Hematopoietic multipotent progenitor cell treated with erythropoietin and hydrocortisone succinate and interleukin-3 and kit ligand, for 6 days (in vitro differentiated cells): ENCODE measurements at regions not wholly inside any gene's neighbourhood (a gene's known extent, or its start where the extent isn't known, plus 50 kb on each side); places are given as distances from the start of the nearest gene placed in this dataset.

Experiments used
- DNase-seq: peaks from one replicate; pipeline ENCODE4 v3.0.0-alpha.2; 2015

DNA sequence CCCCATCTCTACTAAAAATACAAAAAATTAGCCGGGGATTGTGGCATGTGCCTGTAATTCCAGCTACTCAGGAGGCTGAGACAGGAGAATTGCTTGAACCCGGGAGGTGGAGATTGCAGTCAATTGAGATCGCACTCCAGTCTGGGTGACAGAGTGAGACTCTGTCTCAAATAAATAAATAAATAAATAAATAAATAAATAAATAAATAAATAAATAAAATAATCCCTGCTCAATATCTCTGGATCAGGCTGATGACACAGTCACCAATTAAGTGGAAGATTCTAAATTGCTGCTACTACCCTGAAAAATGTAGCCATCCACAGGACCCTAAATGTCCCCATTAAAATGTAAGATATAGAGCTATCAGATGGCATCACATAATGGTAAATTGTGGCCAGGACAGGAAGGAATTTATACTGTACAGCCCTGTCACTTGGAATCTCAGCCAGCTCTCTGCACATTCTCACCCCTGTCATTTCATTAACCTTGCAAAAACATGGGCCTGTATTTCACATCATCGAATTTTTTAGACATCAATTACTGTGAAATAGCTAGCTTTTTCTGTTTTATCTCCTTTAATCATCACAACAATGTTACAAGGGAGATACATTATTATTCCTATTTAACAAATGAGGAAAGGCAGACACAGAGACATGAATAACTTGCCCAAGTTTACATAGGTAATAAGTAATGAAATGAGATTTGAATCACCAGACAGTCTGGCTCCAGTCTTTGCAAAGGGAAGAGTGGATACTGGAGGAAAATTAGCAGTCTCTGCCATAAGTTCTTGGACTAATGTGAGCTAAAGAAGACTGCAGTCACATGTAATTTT lies 56.7 kb upstream of the NTPCR start:
- DNase-seq, result no peak

DNA sequence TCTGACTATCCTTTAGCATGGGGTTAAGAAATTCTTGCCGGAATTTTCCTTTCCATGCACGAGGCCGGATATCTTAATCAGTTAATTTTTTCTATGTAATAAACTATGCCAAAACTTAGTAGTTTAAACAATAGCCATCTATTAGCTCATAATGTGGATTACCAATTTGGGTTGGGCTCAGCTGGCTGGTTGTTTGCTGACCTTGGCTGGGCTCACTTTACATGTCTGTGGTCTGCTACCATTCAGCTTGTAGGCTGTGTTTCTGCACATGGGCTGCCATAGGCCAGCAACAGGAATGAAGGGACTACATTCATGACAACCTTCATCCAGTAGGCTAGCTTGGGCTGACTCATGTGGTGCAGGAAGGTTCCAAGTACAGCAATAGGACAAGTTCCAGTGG lies 56.0 kb upstream of the NTPCR start:
- no peak for DNase-seq

DNA sequence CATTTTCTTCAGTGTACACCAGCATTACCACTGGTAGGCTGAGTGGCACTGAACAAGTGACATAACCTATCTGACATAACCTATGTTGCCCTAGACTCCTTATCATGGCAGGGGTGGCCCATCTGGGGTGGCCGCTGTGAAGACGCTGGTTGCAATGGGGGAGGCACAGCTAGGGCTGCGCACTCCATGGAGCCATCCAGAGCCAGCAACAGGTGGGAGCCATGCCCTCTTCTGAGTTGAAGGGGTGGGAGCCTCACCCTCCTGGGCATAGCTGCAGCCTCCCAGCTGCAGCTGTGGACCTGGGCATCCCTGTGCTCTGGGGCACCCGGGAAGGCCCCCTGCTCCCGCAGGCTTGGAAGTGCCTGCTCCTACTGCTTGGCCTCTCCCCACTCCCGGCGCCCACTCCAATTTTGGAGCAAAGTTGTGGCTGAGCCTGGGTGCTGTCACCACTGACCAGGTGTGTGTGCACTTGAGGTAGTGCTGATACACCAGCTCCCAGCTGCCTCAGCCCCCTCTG lies 52.4 kb upstream of the NTPCR start:
- no peak for DNase-seq

DNA sequence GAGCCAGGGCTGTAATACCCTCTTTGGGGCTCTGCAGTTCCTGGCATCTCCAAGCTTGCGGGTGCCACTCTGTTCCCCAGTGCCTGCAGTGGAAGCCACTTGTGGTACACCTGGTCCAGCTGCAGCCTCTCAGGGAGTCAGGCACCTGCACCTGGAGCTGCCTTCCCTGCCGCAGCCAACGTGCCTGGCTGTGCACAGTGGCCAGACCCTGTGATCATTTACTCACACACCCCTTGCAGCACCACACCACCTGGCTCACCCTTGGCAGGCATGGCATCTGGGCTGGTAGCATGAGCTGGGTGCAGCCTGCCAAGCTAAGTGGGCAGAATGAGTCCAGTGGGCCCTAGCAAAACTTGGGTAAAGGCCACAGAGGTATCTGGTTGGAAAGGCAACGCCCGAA lies 51.1 kb upstream of the NTPCR start:
- no peak for DNase-seq

DNA sequence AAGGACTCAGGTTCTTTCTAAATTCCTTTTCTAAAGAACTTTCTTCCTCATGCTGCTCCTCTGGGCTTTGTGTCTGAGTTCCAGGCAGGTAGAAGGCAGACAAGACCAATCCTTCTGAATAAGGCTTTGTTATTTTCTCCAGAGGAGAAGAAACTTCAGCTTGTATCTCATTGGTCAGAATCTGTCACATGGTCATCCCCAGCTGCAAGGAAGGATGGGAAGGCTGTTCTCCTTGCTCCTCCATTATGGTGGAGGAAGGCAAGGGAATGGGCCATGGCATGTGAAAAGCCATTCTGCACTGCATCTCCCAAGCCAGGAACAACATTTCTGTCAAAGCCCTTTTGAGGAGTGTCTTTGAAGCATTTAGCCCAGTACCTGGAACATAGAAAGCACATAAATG lies 50.6 kb upstream of the NTPCR start:
- no peak for DNase-seq
